ENCODE measurements at regions not wholly inside any gene's neighbourhood (a gene's known extent, or its start where the extent isn't known, plus 50 kb on each side); places are given as distances from the start of the nearest gene placed in this dataset.
"Not testable (repeated sequence)": the region's sequence is repeated elsewhere in the genome, so short reads cannot be mapped to it uniquely, and the experiment has no call there.

GRCh38 chr3:81087607-81088006 lies 673.8 kb downstream of the GBE1 start:
- Mint-ChIP-seq H3K4me1 (ENCODE audit: low read depth in 2 of 2) (no peaks in the 10 kb centered on the region), H3K9me3 (peaks cover 0 to 6% of the 10 kb centered on the region in 2 donors), H3K4me3 (no peak overlapping the region), H3K36me3 (ENCODE audit: insufficient read depth) (no peaks in the 10 kb centered on the region), H3K27ac (no peak overlapping the region), H3K27me3 (no peaks in the 10 kb centered on the region)
- DNase-seq (no peak), ATAC-seq (replicated peaks) (no peak)

DNA sequence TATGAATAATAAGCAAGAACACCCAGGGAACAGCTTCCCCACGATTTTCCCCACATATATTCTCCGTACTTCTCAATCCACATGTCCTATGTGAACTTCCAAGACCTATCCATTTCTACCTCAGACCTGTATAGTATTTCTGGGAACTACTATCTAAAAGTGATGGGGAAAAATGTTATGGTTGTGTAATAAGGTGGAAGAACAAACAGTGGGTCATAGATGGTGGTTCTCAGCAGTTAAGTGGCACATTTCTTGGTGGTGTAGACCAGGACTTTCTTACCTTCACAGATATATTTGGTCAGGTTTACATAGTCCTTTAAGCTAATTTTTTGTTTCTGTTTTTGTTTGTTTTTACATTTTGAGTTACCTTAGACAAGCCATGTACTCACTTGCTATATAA lies 675.1 kb downstream of the GBE1 start:
- no peak overlapping the region for H3K27ac Mint-ChIP-seq
- no peaks in the 10 kb centered on the region for H3K36me3 Mint-ChIP-seq (ENCODE audit: insufficient read depth)
- ATAC-seq (replicated peaks) (no peak), DNase-seq (no peak)
- no peaks in the 10 kb centered on the region for H3K27me3 Mint-ChIP-seq
- no peaks in the 10 kb centered on the region for H3K9me3 Mint-ChIP-seq
- H3K4me1 Mint-ChIP-seq (ENCODE audit: low read depth in 2 of 2), result no peaks in the 10 kb centered on the region
- no peak overlapping the region for H3K4me3 Mint-ChIP-seq

GRCh38 chr3:81080608-81081007 lies 680.8 kb downstream of the GBE1 start:
- Mint-ChIP-seq H3K9me3 (peaks cover 1 to 8% of the 10 kb centered on the region in 2 donors), H3K27ac (no peak overlapping the region), H3K27me3 (no peaks in the 10 kb centered on the region), H3K4me3 (no peak overlapping the region), H3K4me1 (ENCODE audit: low read depth in 2 of 2) (no peaks in the 10 kb centered on the region), H3K36me3 (ENCODE audit: insufficient read depth) (no peaks in the 10 kb centered on the region)
- DNase-seq, result no peak
- no peak for ATAC-seq (replicated peaks)

GRCh38 chr3:81072591-81072990 lies 688.9 kb downstream of the GBE1 start:
- Mint-ChIP-seq H3K27me3 (no peaks in the 10 kb centered on the region), H3K27ac (no peak overlapping the region), H3K4me3 (no peak overlapping the region), H3K9me3 (peaks cover 9 to 17% of the 10 kb centered on the region in 2 donors), H3K4me1 (ENCODE audit: low read depth in 2 of 2) (no peaks in the 10 kb centered on the region), H3K36me3 (ENCODE audit: insufficient read depth) (no peaks in the 10 kb centered on the region)
- DNase-seq (no peak), ATAC-seq (replicated peaks) (no peak)

GRCh38 chr3:81068546-81068945 lies 692.9 kb downstream of the GBE1 start:
- no peaks in the 10 kb centered on the region for H3K4me1 Mint-ChIP-seq (ENCODE audit: low read depth in 2 of 2)
- no peak overlapping the region for H3K27ac Mint-ChIP-seq
- no peak overlapping the region for H3K4me3 Mint-ChIP-seq
- no peaks in the 10 kb centered on the region for H3K36me3 Mint-ChIP-seq (ENCODE audit: insufficient read depth)
- H3K9me3 Mint-ChIP-seq, result peaks cover 17 to 33% of the 10 kb centered on the region in 2 donors
- ATAC-seq (replicated peaks), result no peak
- DNase-seq, result no peak
- H3K27me3 Mint-ChIP-seq, result no peaks in the 10 kb centered on the region

DNA sequence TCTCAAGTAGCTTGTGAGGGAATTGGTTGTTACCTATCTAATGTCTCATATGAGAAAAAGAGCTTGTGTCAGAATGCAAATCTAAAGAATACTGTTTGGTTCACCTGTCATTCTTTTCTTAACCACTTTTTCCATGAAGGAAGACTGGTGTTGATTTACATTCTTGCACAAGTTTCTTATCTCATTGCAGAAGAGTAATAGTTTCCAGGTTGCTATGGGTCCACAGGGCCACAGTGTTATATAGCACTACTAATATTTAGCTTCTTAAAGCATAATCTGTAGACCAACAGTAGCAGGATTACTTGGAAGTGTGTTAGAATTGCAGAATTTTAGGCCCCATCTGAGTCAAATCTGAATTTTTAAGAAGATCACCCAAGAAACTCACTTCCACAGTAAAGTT lies 697.5 kb downstream of the GBE1 start:
- Mint-ChIP-seq H3K27ac (no peak overlapping the region), H3K4me3 (no peak overlapping the region), H3K4me1 (ENCODE audit: low read depth in 2 of 2) (no peaks in the 10 kb centered on the region), H3K9me3 (peaks cover 10 to 24% of the 10 kb centered on the region in 2 donors), H3K27me3 (no peaks in the 10 kb centered on the region), H3K36me3 (ENCODE audit: insufficient read depth) (no peaks in the 10 kb centered on the region)
- DNase-seq (no peak), ATAC-seq (replicated peaks) (no peak)

DNA sequence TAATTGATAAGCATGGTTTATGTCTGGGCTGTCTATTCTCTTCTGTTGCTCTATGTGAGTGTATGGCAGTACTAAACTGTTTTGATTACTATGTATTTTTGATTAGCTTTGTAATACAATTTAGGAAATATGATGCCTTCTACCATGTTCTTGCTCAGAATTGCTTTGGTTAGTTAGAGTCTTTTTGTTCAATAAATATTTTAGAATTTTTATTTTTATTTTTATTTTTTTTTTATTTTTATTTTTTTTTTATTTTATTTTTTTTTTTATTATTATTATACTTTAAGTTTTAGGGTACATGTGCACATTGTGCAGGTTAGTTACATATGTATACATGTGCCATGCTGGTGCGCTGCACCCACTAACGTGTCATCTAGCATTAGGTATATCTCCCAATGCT lies 710.3 kb downstream of the GBE1 start:
- DNase-seq; H3K36me3 Mint-ChIP-seq (ENCODE audit: insufficient read depth); H3K4me3 Mint-ChIP-seq; H3K9me3 Mint-ChIP-seq; H3K4me1 Mint-ChIP-seq (ENCODE audit: low read depth in 2 of 2); H3K27me3 Mint-ChIP-seq; H3K27ac Mint-ChIP-seq; ATAC-seq (replicated peaks): not testable (repeated sequence)

DNA sequence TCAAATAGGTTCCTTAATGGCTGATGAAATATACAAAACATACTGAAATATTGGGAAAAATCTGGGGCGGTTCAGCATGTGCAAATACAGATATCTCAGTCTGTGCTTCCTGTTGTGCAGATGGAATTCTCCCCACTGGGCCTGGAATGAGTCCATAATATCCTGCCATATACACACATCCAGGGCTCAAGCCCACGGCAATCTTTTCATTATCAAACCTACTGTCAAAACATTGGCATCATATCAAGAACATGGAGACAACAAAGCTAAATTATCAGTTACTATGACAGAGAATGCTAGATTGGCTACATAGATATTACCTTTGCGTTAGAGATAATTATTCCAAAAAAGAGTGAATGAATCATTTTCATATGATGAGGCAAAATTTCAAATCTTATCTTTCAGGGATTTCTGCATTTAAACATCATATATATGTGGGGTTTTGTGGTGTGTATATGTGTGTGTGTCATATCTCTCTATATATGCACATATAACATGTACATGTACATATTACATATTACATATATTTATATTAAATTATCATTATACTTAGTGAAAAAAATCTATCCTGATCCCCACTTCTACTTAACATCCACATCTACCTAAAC lies 713.3 kb downstream of the GBE1 start:
- no peak for ATAC-seq (replicated peaks)
- Mint-ChIP-seq H3K4me1 (ENCODE audit: low read depth in 2 of 2) (no peaks in the 10 kb centered on the region), H3K36me3 (ENCODE audit: insufficient read depth) (no peaks in the 10 kb centered on the region), H3K27me3 (no peaks in the 10 kb centered on the region), H3K27ac (no peak overlapping the region), H3K9me3 (peaks cover 0 to 8% of the 10 kb centered on the region in 2 donors), H3K4me3 (no peak overlapping the region)
- DNase-seq, result no peak

DNA sequence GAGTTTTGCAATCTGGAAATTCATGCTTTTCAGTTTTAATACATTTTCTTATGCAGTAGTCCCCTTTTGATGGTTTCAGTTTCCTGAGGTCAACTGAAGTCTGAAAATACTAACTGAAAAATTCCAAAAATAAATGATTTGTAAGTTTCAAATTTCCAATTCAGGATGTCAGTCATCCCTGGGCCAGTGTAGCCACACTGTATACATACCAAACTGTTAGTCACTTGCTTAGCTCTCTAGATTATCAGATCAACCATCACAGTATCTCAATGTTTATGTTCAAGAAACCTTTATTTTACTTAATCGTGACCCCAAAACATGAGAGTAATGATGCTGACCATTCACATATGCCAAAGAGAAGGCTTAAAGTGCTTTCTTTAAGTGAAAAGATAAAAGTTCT lies 715.5 kb downstream of the GBE1 start:
- DNase-seq, result no peak
- no peak overlapping the region for H3K4me3 Mint-ChIP-seq
- no peak overlapping the region for H3K27ac Mint-ChIP-seq
- H3K36me3 Mint-ChIP-seq (ENCODE audit: insufficient read depth), result no peaks in the 10 kb centered on the region
- no peaks in the 10 kb centered on the region for H3K27me3 Mint-ChIP-seq
- no peaks in the 10 kb centered on the region for H3K4me1 Mint-ChIP-seq (ENCODE audit: low read depth in 2 of 2)
- ATAC-seq (replicated peaks), result no peak
- peaks cover 0 to 7% of the 10 kb centered on the region in 2 donors for H3K9me3 Mint-ChIP-seq

GRCh38 chr3:81045246-81045645 lies 716.2 kb downstream of the GBE1 start:
- ATAC-seq (replicated peaks) (no peak), DNase-seq (no peak)
- no peak overlapping the region for H3K27ac Mint-ChIP-seq
- no peaks in the 10 kb centered on the region for H3K27me3 Mint-ChIP-seq
- H3K4me1 Mint-ChIP-seq (ENCODE audit: low read depth in 2 of 2), result no peaks in the 10 kb centered on the region
- no peak overlapping the region for H3K4me3 Mint-ChIP-seq
- no peaks in the 10 kb centered on the region for H3K36me3 Mint-ChIP-seq (ENCODE audit: insufficient read depth)
- H3K9me3 Mint-ChIP-seq, result peaks cover 0 to 5% of the 10 kb centered on the region in 2 donors

GRCh38 chr3:81043660-81044199 lies 717.7 kb downstream of the GBE1 start:
- H3K27ac Mint-ChIP-seq, result no peak overlapping the region
- H3K4me3 Mint-ChIP-seq, result no peak overlapping the region
- H3K27me3 Mint-ChIP-seq, result no peaks in the 10 kb centered on the region
- H3K4me1 Mint-ChIP-seq (ENCODE audit: low read depth in 2 of 2), result no peaks in the 10 kb centered on the region
- H3K9me3 Mint-ChIP-seq, result peaks cover 7% of the 10 kb centered on the region in 2 donors
- H3K36me3 Mint-ChIP-seq (ENCODE audit: insufficient read depth), result no peaks in the 10 kb centered on the region
- no peak for ATAC-seq (replicated peaks)
- no peak for DNase-seq

- DNase-seq (no peak), ATAC-seq (replicated peaks) (no peak)
- Mint-ChIP-seq H3K27me3 (no peaks in the 10 kb centered on the region), H3K4me1 (ENCODE audit: low read depth in 2 of 2) (no peaks in the 10 kb centered on the region), H3K9me3 (peaks cover 7% of the 10 kb centered on the region in 2 donors), H3K4me3 (no peak overlapping the region), H3K27ac (no peak overlapping the region), H3K36me3 (ENCODE audit: insufficient read depth) (no peaks in the 10 kb centered on the region)
These were observed 718.4 kb downstream of the GBE1 start for GRCh38 chr3:81043009-81043408.

DNA sequence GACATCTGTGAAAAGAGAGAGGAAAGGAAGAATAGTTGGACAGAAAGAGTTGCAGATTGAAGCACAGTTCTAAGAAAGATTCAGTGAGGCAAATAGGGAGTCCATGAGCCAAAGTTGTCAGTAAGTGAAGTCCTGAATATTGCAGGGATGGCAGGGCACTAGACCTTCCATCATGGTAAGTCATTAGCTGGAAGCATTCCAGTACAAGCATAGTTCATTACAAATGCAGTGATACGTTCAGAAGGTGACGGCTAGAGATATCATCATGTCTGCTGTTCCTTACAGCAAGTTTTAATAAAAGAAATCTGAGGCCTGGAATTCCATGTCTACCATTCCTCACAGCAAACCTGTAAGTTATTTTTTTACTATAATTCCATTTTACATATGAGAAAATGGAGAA lies 720.1 kb downstream of the GBE1 start:
- no peaks in the 10 kb centered on the region for H3K4me1 Mint-ChIP-seq (ENCODE audit: low read depth in 2 of 2)
- no peak overlapping the region for H3K4me3 Mint-ChIP-seq
- peaks cover 7% of the 10 kb centered on the region in 2 donors for H3K9me3 Mint-ChIP-seq
- no peaks in the 10 kb centered on the region for H3K36me3 Mint-ChIP-seq (ENCODE audit: insufficient read depth)
- DNase-seq (no peak), ATAC-seq (replicated peaks) (no peak)
- no peak overlapping the region for H3K27ac Mint-ChIP-seq
- no peaks in the 10 kb centered on the region for H3K27me3 Mint-ChIP-seq

GRCh38 chr3:81040107-81040506 lies 721.3 kb downstream of the GBE1 start:
- Mint-ChIP-seq H3K9me3 (peaks cover 3 to 7% of the 10 kb centered on the region in 2 donors), H3K27me3 (no peaks in the 10 kb centered on the region), H3K36me3 (ENCODE audit: insufficient read depth) (no peaks in the 10 kb centered on the region), H3K4me3 (no peak overlapping the region), H3K4me1 (ENCODE audit: low read depth in 2 of 2) (no peaks in the 10 kb centered on the region), H3K27ac (no peak overlapping the region)
- ATAC-seq (replicated peaks) (no peak), DNase-seq (no peak)

All from effector memory CD8-positive, alpha-beta T cell (primary cell).